K562 (cell line): ENCODE measurements at regions not wholly inside any gene's neighbourhood (a gene's known extent, or its start where the extent isn't known, plus 50 kb on each side); places are given as distances from the start of the nearest gene placed in this dataset.
"Not testable (repeated sequence)": the region's sequence is repeated elsewhere in the genome, so short reads cannot be mapped to it uniquely, and the experiment has no call there.

Experiments used
- ATAC-seq: fragments of 200-7000 bp; cut with Tn5 transposase; 3 replicates; pipeline ENCODE4 v1.9.1; 2020; ENCODE audit warnings: moderate library complexity
- BruUV-seq: library from RNA; stranded (reverse); fragments of 400-500 nt; replicated peaks from 2 replicates; lab custom pipeline; 2021; lab: Mats Ljungman, UMichigan
- CTCF ChIA-PET: fragments of 300-600 bp; formaldehyde crosslinking; extraction: SDS; loops from one replicate; lab custom pipeline; 2021; ENCODE audit warnings: low intra/inter-chr PET ratio; lab: Yijun Ruan, JAX
- POLR2A ChIA-PET: fragments of 300-600, 350-650 bp; sonication (Branson Sonifier 250); formaldehyde crosslinking; extraction: SDS; loops from one replicate; lab custom pipeline; 2021; ENCODE audit warnings: antibody characterized with exemption, inconsistent platforms; lab: Yijun Ruan, JAX
- DNase-seq, 4 experiments: peaks; one replicate each; pipeline versions ENCODE4 v3.0.0 to v3.0.0-alpha.2; 2011 to 2018; ENCODE audit warnings: low spot score in 3 of 4, mixed read lengths in 3 of 4; ENCODE audit errors: extremely low read depth in 1 of 4
- FAIRE-seq: peaks from 2 replicates; lab custom pipeline; 2011; peaks lifted over from hg19 to GRCh38; lab: Jason Lieb, UNC
- H2AFZ ChIP-seq: 2 replicates; pipeline ENCODE4 v1.6.0; 2011; ENCODE audit warnings: low read depth, low read length, control low read depth, inconsistent platforms
- H3K27ac ChIP-seq: fragments of 200-600 bp; 3 replicates; pipeline ENCODE4 v1.8.0; 2011; ENCODE audit warnings: low read depth, mild to moderate bottlenecking, control low read depth, inconsistent platforms, low read length, moderate library complexity, mixed read lengths; ENCODE audit errors: extremely low read depth
- H3K27me3 ChIP-seq, 2 experiments: fragments of 300-600 bp in 1 of 2; 2 replicates in 1 of 2; 3 replicates in 1 of 2; pipeline versions ENCODE4 v1.6.0 to v1.8.0; 2011; ENCODE audit warnings: inconsistent platforms in 2 of 2, low read length in 2 of 2, mild to moderate bottlenecking in 1 of 2, mixed read lengths in 1 of 2, moderate library complexity in 1 of 2; ENCODE audit not compliant: control insufficient read depth in 2 of 2, insufficient read depth in 2 of 2
- H3K36me3 ChIP-seq: fragments of 300-600 bp; 3 replicates; pipeline ENCODE4 v1.8.0; 2011; ENCODE audit warnings: mild to moderate bottlenecking, low read length, inconsistent platforms; ENCODE audit not compliant: control insufficient read depth, insufficient read depth
- H3K4me1 ChIP-seq, 2 experiments: fragments of 200-600 bp in 1 of 2; replicated peaks in 1 of 2; 2 replicates in 1 of 2; 3 replicates in 1 of 2; pipeline versions ENCODE4 v1.5.1 to v1.8.0; 2011; ENCODE audit warnings: inconsistent platforms in 2 of 2, low read length in 2 of 2, mild to moderate bottlenecking in 1 of 2, mixed read lengths in 1 of 2, moderate library complexity in 1 of 2; ENCODE audit not compliant: control insufficient read depth in 2 of 2, insufficient read depth in 2 of 2
- H3K4me2 ChIP-seq: 2 replicates; pipeline ENCODE4 v1.6.1; 2011; ENCODE audit warnings: low read length, control low read depth, inconsistent platforms, mixed read lengths; ENCODE audit not compliant: insufficient read depth
- H3K4me3 ChIP-seq: fragments of 200-600 bp; sonication (generic), shearing (Covaris generic); 2 replicates; pipeline ENCODE4 v1.5.1; 2016; ENCODE audit warnings: control low read depth, inconsistent platforms
- H3K79me2 ChIP-seq: fragments of 200-600 bp; 3 replicates; pipeline ENCODE4 v1.8.0; 2011; ENCODE audit warnings: low read length, inconsistent platforms; ENCODE audit not compliant: control insufficient read depth, insufficient read depth
- H3K9ac ChIP-seq, 2 experiments: 2 replicates each; pipeline versions ENCODE4 v1.6.0 to v1.6.1; 2011; ENCODE audit warnings: low read depth in 2 of 2, low read length in 2 of 2, control low read depth in 1 of 2, inconsistent platforms in 1 of 2, mild to moderate bottlenecking in 1 of 2, mixed read lengths in 1 of 2; ENCODE audit not compliant: insufficient read depth in 1 of 2
- H3K9me1 ChIP-seq: one replicate; pipeline ENCODE4 v1.6.0; 2011; ENCODE audit warnings: inconsistent platforms, mild to moderate bottlenecking, low read length, moderate library complexity; ENCODE audit not compliant: control insufficient read depth, insufficient read depth
- H3K9me3 ChIP-seq: replicated peaks from 2 replicates; pipeline ENCODE4 v1.5.1; 2011; ENCODE audit warnings: low read depth, low read length, inconsistent platforms; ENCODE audit not compliant: control insufficient read depth, insufficient read depth
- H4K20me1 ChIP-seq: replicated peaks from 2 replicates; pipeline ENCODE4 v1.6.1; 2011; ENCODE audit warnings: low read length, inconsistent platforms, mixed read lengths; ENCODE audit not compliant: control insufficient read depth, insufficient read depth
- FOSL1 ChIP-seq: fragments of 200-800 bp; sonication (Bioruptor generic); conservative IDR thresholded peaks from 2 replicates; pipeline ENCODE4 v1.6.1; 2016; ENCODE audit warnings: missing genetic modification characterization, missing compliant biosample characterization
- NR3C1 ChIP-seq: sonication (generic); formaldehyde crosslinking; IDR thresholded peaks from 2 replicates; pipeline ENCODE4 v1.8.1; 2022; ENCODE audit warnings: missing genetic modification reagents
- RBFOX2 ChIP-seq: fragments of 200-400 bp; formaldehyde crosslinking; IDR thresholded peaks from 2 replicates; pipeline ENCODE4 v1.6.1; 2017; ENCODE audit warnings: low read depth, mild to moderate bottlenecking, low read length, moderate library complexity
- ZBTB1 ChIP-seq: sonication (generic); formaldehyde crosslinking; IDR thresholded peaks from 2 replicates; pipeline ENCODE4 v1.8.1; 2023; ENCODE audit warnings: missing genetic modification reagents, low read depth, mild to moderate bottlenecking, borderline replicate concordance
- ZBTB17 ChIP-seq: fragments of 450-650 bp; formaldehyde crosslinking; IDR thresholded peaks from 2 replicates; pipeline ENCODE4 v1.4.0; 2020; ENCODE audit warnings: mild to moderate bottlenecking
- WGBS: fragments of 100-300 bp; shearing (Covaris generic); methylation state at CpG from one replicate; pipeline ENCODE4 v1.1.6; 2016; ENCODE audit warnings: low coverage, mixed read lengths; ENCODE audit not compliant: insufficient coverage; ENCODE audit errors: missing lambda C conversion rate; 5-methylcytosine and 5-hydroxymethylcytosine counted together
- in situ Hi-C: fragments of 300-500 bp; cut with MboI; formaldehyde crosslinking; loops from 4 replicates; pipeline ENCODE4 v1.15.0; 2018; ENCODE audit warnings: inconsistent platforms, mixed read lengths
- intact Hi-C: fragments of 100-400 bp; cut with micrococcal nuclease; formaldehyde crosslinking; loops from 2 replicates; pipeline ENCODE4 v1.14.2; 2022

GRCh38 chr9:87026204-87026603 is 78.9 kb upstream of the GAS1 start:
- in situ Hi-C loops (no loop called here), intact Hi-C loops (no loop called here)
- H3K9me3 ChIP-seq = no peaks in the 10 kb centered on the region
- no peaks in the 10 kb centered on the region for H3K4me1 ChIP-seq
- H4K20me1 ChIP-seq = no peaks in the 10 kb centered on the region
- H3K9me1 ChIP-seq = no peaks in the 10 kb centered on the region
- no peaks in the 10 kb centered on the region for H3K27me3 ChIP-seq
- ChIA-PET CTCF (no interaction called here), POLR2A (no interaction called here)
- H2AFZ ChIP-seq = no peak overlapping the region
- H3K27ac ChIP-seq = no peak overlapping the region
- FAIRE-seq (no peak), DNase-seq (no peak), ATAC-seq (no peak)
- BruUV-seq = no TSS peak
- H3K36me3 ChIP-seq = no peaks in the 10 kb centered on the region
- no peak overlapping the region for H3K4me3 ChIP-seq
- no peak overlapping the region for H3K4me2 ChIP-seq
- no peak for TF ChIP-seq NR3C1 (CRISPR knock-in tag)
- no peak for TF ChIP-seq FOSL1 (tag)
- no peak for TF ChIP-seq ZBTB1 (CRISPR knock-in tag)
- no peak for TF ChIP-seq ZBTB17
- TF ChIP-seq RBFOX2 = no peak
- H3K79me2 ChIP-seq = no peaks in the 10 kb centered on the region
- no peak overlapping the region for H3K9ac ChIP-seq

GRCh38 chr9:87028836-87029235 is 81.5 kb upstream of the GAS1 start:
- H3K9ac ChIP-seq, H2AFZ ChIP-seq, H3K4me3 ChIP-seq, H3K36me3 ChIP-seq, H3K79me2 ChIP-seq, ATAC-seq, in situ Hi-C loops, H3K9me1 ChIP-seq, H3K4me2 ChIP-seq, H3K27ac ChIP-seq, POLR2A ChIA-PET, H3K9me3 ChIP-seq, BruUV-seq, H4K20me1 ChIP-seq, DNase-seq, FAIRE-seq, H3K27me3 ChIP-seq, intact Hi-C loops, CTCF ChIA-PET, H3K4me1 ChIP-seq: not testable (repeated sequence)
- 0% methylated on average over 2 of the region's 4 CpGs for WGBS
